ENCODE measurements at regions not wholly inside any gene's neighbourhood (a gene's known extent, or its start where the extent isn't known, plus 50 kb on each side); places are given as distances from the start of the nearest gene placed in this dataset.
"Not testable (repeated sequence)": the region's sequence is repeated elsewhere in the genome, so short reads cannot be mapped to it uniquely, and the experiment has no call there.

- no peak for DNase-seq (ENCODE audit: low spot score)
Observed at GRCh38 chr1:68675336-68675735, 178.5 kb upstream of the DEPDC1 start.

- no peak for DNase-seq (ENCODE audit: low spot score)
Observed at GRCh38 chr1:68677684-68678351, 180.9 kb upstream of the DEPDC1 start.

- no peak for DNase-seq (ENCODE audit: low spot score)
Observed at GRCh38 chr1:68696221-68696620, 199.3 kb upstream of the DEPDC1 start.

- no peak for DNase-seq (ENCODE audit: low spot score)
Observed at GRCh38 chr1:68703921-68704354, 207.1 kb upstream of the DEPDC1 start.

- DNase-seq (ENCODE audit: low spot score), result no peak
Observed at GRCh38 chr1:68704800-68705443, 208.0 kb upstream of the DEPDC1 start.

GRCh38 chr1:68705466-68705865, 208.6 kb upstream of the DEPDC1 start:
- no peak for DNase-seq (ENCODE audit: low spot score)

- no peak for DNase-seq (ENCODE audit: low spot score)
Observed at GRCh38 chr1:68706639-68707317, 209.9 kb upstream of the DEPDC1 start.

GRCh38 chr1:68717330-68717729, 220.4 kb upstream of the DEPDC1 start:
- no peak for DNase-seq (ENCODE audit: low spot score)

GRCh38 chr1:68720476-68720875, 223.6 kb upstream of the DEPDC1 start:
- DNase-seq (ENCODE audit: low spot score), result no peak

GRCh38 chr1:68723791-68724190, 226.9 kb upstream of the DEPDC1 start:
- no peak for DNase-seq (ENCODE audit: low spot score)

GRCh38 chr1:68725001-68725752, 228.3 kb upstream of the DEPDC1 start:
- no peak for DNase-seq (ENCODE audit: low spot score)

- DNase-seq (ENCODE audit: low spot score), result not testable (repeated sequence)
Observed at GRCh38 chr1:68739486-68739885, 242.6 kb upstream of the DEPDC1 start.

GRCh38 chr1:68745011-68745410, 248.1 kb upstream of the DEPDC1 start:
- DNase-seq (ENCODE audit: low spot score), result no peak

GRCh38 chr1:68745451-68745850, 248.6 kb upstream of the DEPDC1 start:
- no peak for DNase-seq (ENCODE audit: low spot score)

- DNase-seq (ENCODE audit: low spot score), result no peak
Observed at GRCh38 chr1:68746378-68746777, 249.5 kb upstream of the DEPDC1 start.

GRCh38 chr1:68751723-68752122, 254.8 kb upstream of the DEPDC1 start:
- no peak for DNase-seq (ENCODE audit: low spot score)

- DNase-seq (ENCODE audit: low spot score), result no peak
Observed at GRCh38 chr1:68758666-68759209, 261.9 kb upstream of the DEPDC1 start.

- DNase-seq (ENCODE audit: low spot score), result no peak
Observed at GRCh38 chr1:68767941-68768340, 271.1 kb upstream of the DEPDC1 start.

- DNase-seq (ENCODE audit: low spot score), result no peak
Observed at GRCh38 chr1:68770817-68771216, 273.9 kb upstream of the DEPDC1 start.

GRCh38 chr1:68777851-68778250, 281.0 kb upstream of the DEPDC1 start:
- no peak for DNase-seq (ENCODE audit: low spot score)

- not testable (repeated sequence) for DNase-seq (ENCODE audit: low spot score)
Observed at GRCh38 chr1:68779841-68780240, 283.0 kb upstream of the DEPDC1 start.

- DNase-seq (ENCODE audit: low spot score), result no peak
Observed at GRCh38 chr1:68780919-68781318, 284.0 kb upstream of the DEPDC1 start.
